IMR-90 (cell line): ENCODE measurements at regions not wholly inside any gene's neighbourhood (a gene's known extent, or its start where the extent isn't known, plus 50 kb on each side); places are given as distances from the start of the nearest gene placed in this dataset.

Source experiments
- ATAC-seq: fragments of 200-7000 bp; cut with Tn5 transposase; 2 replicates; pipeline ENCODE4 v1.9.1; 2020; ENCODE audit warnings: low read depth, mild to moderate bottlenecking, moderate library complexity
- BruUV-seq: library from RNA; stranded (reverse); fragments of 400-500 nt; replicated peaks from 2 replicates; lab custom pipeline; 2021; lab: Mats Ljungman, UMichigan
- CTCF ChIA-PET: fragments of 300-600 bp; formaldehyde crosslinking; extraction: SDS; loops from one replicate; lab custom pipeline; 2021; ENCODE audit warnings: antibody characterized with exemption; lab: Yijun Ruan, JAX
- POLR2A ChIA-PET: fragments of 300-600 bp; sonication (Branson Sonifier 250); formaldehyde crosslinking; loops from one replicate; lab custom pipeline; 2022; ENCODE audit warnings: antibody characterized with exemption; ENCODE audit not compliant: unreplicated experiment; lab: Charles Lee
- DNase-seq: peaks from one replicate; pipeline ENCODE4 v3.0.0; 2013
- H2AFZ ChIP-seq: replicated peaks from 2 replicates; pipeline ENCODE3; 2013; ENCODE audit warnings: low read length, mild to moderate bottlenecking; ENCODE audit not compliant: poor library complexity
- H2AK5ac ChIP-seq: 2 replicates; pipeline ENCODE4 v1.6.1; 2013; ENCODE audit warnings: low read depth, low read length, inconsistent platforms
- H2AK9ac ChIP-seq: replicated peaks from 2 replicates; pipeline ENCODE3; 2013; ENCODE audit warnings: mild to moderate bottlenecking, low read depth, low read length, moderate library complexity; ENCODE audit not compliant: poor library complexity
- H2BK120ac ChIP-seq: 2 replicates; pipeline ENCODE4 v1.6.1; 2013; ENCODE audit warnings: low read depth, low read length, inconsistent platforms
- H2BK15ac ChIP-seq: 3 replicates; pipeline ENCODE4 v1.6.1; 2013; ENCODE audit warnings: low read depth, low read length, inconsistent platforms
- H2BK20ac ChIP-seq: 2 replicates; pipeline ENCODE4 v1.6.1; 2013; ENCODE audit warnings: low read depth, mild to moderate bottlenecking, inconsistent platforms, low read length, moderate library complexity
- H2BK5ac ChIP-seq: 2 replicates; pipeline ENCODE4 v1.6.1; 2013; ENCODE audit warnings: mild to moderate bottlenecking, low read depth, low read length, inconsistent platforms; ENCODE audit not compliant: poor library complexity, severe bottlenecking
- H3K14ac ChIP-seq: replicated peaks from 2 replicates; pipeline ENCODE4 v1.6.1; 2013; ENCODE audit warnings: low read depth, low read length, inconsistent platforms
- H3K18ac ChIP-seq: 2 replicates; pipeline ENCODE4 v1.6.1; 2013; ENCODE audit warnings: low read depth, low read length, control low read depth
- H3K23ac ChIP-seq: 2 replicates; pipeline ENCODE4 v1.6.1; 2013; ENCODE audit warnings: low read depth, low read length, inconsistent platforms
- H3K27ac ChIP-seq: 2 replicates; pipeline ENCODE4 v1.5.1; 2013; ENCODE audit warnings: mild to moderate bottlenecking, control low read depth, low read length; ENCODE audit not compliant: insufficient read depth
- H3K27me3 ChIP-seq: 2 replicates; pipeline ENCODE4 v1.6.1; 2013; ENCODE audit warnings: low read length; ENCODE audit not compliant: control insufficient read depth, insufficient read depth
- H3K36me3 ChIP-seq: 2 replicates; pipeline ENCODE4 v1.6.1; 2013; ENCODE audit warnings: low read length, mixed read lengths; ENCODE audit not compliant: control insufficient read depth, insufficient read depth
- H3K4ac ChIP-seq: 2 replicates; pipeline ENCODE4 v1.6.1; 2013; ENCODE audit warnings: low read depth, low read length, inconsistent platforms
- H3K4me1 ChIP-seq: 2 replicates; pipeline ENCODE4 v1.6.1; 2013; ENCODE audit warnings: low read length, mixed read lengths; ENCODE audit not compliant: control insufficient read depth, insufficient read depth
- H3K4me2 ChIP-seq: 2 replicates; pipeline ENCODE4 v1.6.1; 2013; ENCODE audit warnings: low read depth, mild to moderate bottlenecking, control low read depth, low read length, moderate library complexity
- H3K4me3 ChIP-seq: 2 replicates; pipeline ENCODE4 v1.5.1; 2013; ENCODE audit warnings: low read depth, mild to moderate bottlenecking, control low read depth, low read length, moderate library complexity; ENCODE audit not compliant: insufficient read depth
- H3K56ac ChIP-seq: 2 replicates; pipeline ENCODE4 v1.6.1; 2013; ENCODE audit warnings: low read length, inconsistent platforms; ENCODE audit not compliant: insufficient read depth; ENCODE audit errors: extremely low read depth
- H3K79me1 ChIP-seq, 2 experiments: 2 replicates each; pipeline ENCODE4 v1.6.1; 2013; ENCODE audit warnings: low read length in 2 of 2, inconsistent platforms in 1 of 2, low read depth in 1 of 2
- H3K9ac ChIP-seq: 2 replicates; pipeline ENCODE4 v1.6.1; 2013; ENCODE audit warnings: low read depth, low read length, control low read depth
- H3K9me1 ChIP-seq: 2 replicates; pipeline ENCODE4 v1.6.1; 2013; ENCODE audit warnings: low read length, inconsistent platforms; ENCODE audit not compliant: insufficient read depth
- H3K9me3 ChIP-seq: 2 replicates; pipeline ENCODE4 v1.6.1; 2013; ENCODE audit warnings: low read length; ENCODE audit not compliant: control insufficient read depth, insufficient read depth
- H4K20me1 ChIP-seq: 2 replicates; pipeline ENCODE4 v1.6.1; 2013; ENCODE audit warnings: low read length, inconsistent platforms; ENCODE audit not compliant: insufficient read depth
- H4K5ac ChIP-seq: 2 replicates; pipeline ENCODE4 v1.6.1; 2013; ENCODE audit warnings: mild to moderate bottlenecking, low read depth, low read length, control low read depth
- H4K8ac ChIP-seq, 2 experiments: 2 replicates each; pipeline ENCODE4 v1.6.1; 2013; ENCODE audit warnings: low read depth in 2 of 2, low read length in 2 of 2, control low read depth in 1 of 2, inconsistent platforms in 1 of 2
- H4K91ac ChIP-seq: 2 replicates; pipeline ENCODE4 v1.6.1; 2013; ENCODE audit warnings: low read depth, low read length, inconsistent platforms; ENCODE audit not compliant: insufficient read depth
- RAD21 ChIP-seq: IDR thresholded peaks from 2 replicates; pipeline ENCODE4 v1.6.1; 2012; ENCODE audit warnings: low read length, improper control_type of control experiment
- SMC3 ChIP-seq: fragments of 150-350 bp; IDR thresholded peaks from 2 replicates; pipeline ENCODE4 v1.6.1; 2016; ENCODE audit warnings: low read depth, mild to moderate bottlenecking, antibody characterized with exemption, low read length, moderate library complexity
- WGBS, 2 experiments: methylation state at CpG; one replicate each; pipeline versions ENCODE4 v1.1.5 to v1.1.7; 2013; ENCODE audit warnings: missing lambda C conversion rate in 2 of 2; ENCODE audit not compliant: insufficient read length in 1 of 2; ENCODE audit errors: extremely low coverage in 2 of 2; 5-methylcytosine and 5-hydroxymethylcytosine counted together
- dilution Hi-C: fragments of 300-500 bp; cut with HindIII; formaldehyde crosslinking; loops from one replicate; pipeline ENCODE4 v1.14.3; 2018; ENCODE audit warnings: low sequenced_read_pairs; ENCODE audit not compliant: unreplicated experiment
- in situ Hi-C: fragments of 300-500 bp; cut with MboI; formaldehyde crosslinking; loops from 3 replicates; pipeline ENCODE4 v1.14.3; 2019; ENCODE audit warnings: low sequenced_read_pairs, inconsistent platforms, mixed read lengths
- intact Hi-C: fragments of 100-400 bp; cut with micrococcal nuclease; formaldehyde crosslinking; loops from 2 replicates; pipeline ENCODE4 v1.10.0; 2022
- TF ChIP-seq, protein P1 (sequence below): conservative IDR thresholded peaks from 2 replicates; pipeline ENCODE4 v1.5.1; 2012; ENCODE audit warnings: mild to moderate bottlenecking, low read depth, low read length, improper control_type of control experiment
- TF ChIP-seq, protein P2 (sequence below): fragments of 150-350 bp; IDR thresholded peaks from 2 replicates; pipeline ENCODE4 v1.6.1; 2017; ENCODE audit warnings: mild to moderate bottlenecking, antibody characterized with exemption, low read length, low read depth

DNA sequence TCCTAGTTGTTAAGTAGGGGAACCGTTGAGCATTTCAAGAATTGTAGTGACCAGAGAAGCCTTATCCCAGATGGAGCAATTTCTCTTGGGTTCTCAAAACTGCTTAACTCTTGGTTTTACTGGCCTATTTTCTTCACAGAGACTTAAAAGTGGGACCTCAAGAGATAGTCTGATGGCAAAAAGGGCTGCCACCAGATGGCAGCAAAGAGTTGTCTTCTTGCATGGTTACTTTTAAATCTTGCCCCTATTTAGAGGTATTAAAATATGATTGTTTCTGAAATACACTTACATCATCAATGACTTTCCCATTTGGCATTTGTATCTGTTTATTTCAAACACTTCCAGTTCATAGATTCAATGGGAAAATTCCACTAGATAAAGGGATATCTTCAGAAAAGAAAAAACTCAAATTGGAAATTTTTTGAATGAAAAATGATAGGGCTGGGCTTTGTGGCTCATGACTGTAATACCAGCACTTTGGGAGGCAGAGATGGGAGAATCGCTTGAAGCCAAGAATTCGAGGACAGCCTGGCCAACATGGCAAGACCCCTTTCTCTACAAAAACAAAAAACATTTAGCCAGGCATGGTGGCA lies 69.9 kb upstream of the CNTN1 start:
- Histone ChIP-seq H2BK20ac (no peak overlapping the region), H2AFZ (no peak overlapping the region), H3K9ac (no peak overlapping the region), H3K9me3 (no peaks in the 10 kb centered on the region), H2BK120ac (no peak overlapping the region), H3K23ac (no peak overlapping the region), H3K18ac (no peak overlapping the region), H3K27me3 (no peaks in the 10 kb centered on the region), H2AK9ac (no peak overlapping the region), H2BK15ac (no peak overlapping the region), H2BK5ac (no peak overlapping the region), H3K14ac (no peak overlapping the region), H3K4me2 (no peak overlapping the region), H3K4me3 (no peak overlapping the region), H3K79me1 (no peaks in the 10 kb centered on the region), H3K4me1 (no peaks in the 10 kb centered on the region), H4K5ac (no peak overlapping the region), H3K27ac (no peak overlapping the region), H4K8ac (no peak overlapping the region), H3K9me1 (no peaks in the 10 kb centered on the region), H3K4ac (no peak overlapping the region), H4K91ac (no peak overlapping the region), H4K20me1 (no peaks in the 10 kb centered on the region), H3K36me3 (no peaks in the 10 kb centered on the region), H2AK5ac (no peak overlapping the region), H3K56ac (no peak overlapping the region)
- no CpG with 5 or more reads among the region's 3 CpGs for WGBS, 2 experiments
- in situ Hi-C loops (loop anchor here (10.0 kb wide), 1 partner anchor 302 kb away; no protein-coding TSS in a partner anchor), intact Hi-C loops (loop anchor here (2.0 kb wide), 1 partner anchor 298 kb away; no protein-coding TSS in a partner anchor), dilution Hi-C loops (no loop called here)
- ChIA-PET CTCF (interaction anchor here (0.6 kb wide), 1 partner anchor 778 kb away, joined by 6 read pairs; no protein-coding TSS in a partner anchor), POLR2A (no interaction called here)
- BruUV-seq = no TSS peak
- peak; percentile 43 for DNase-seq
- TF ChIP-seq SMC3 (peak; percentile 31), RAD21 (peak; percentile 43)
- TF ChIP-seq, protein P1, sequence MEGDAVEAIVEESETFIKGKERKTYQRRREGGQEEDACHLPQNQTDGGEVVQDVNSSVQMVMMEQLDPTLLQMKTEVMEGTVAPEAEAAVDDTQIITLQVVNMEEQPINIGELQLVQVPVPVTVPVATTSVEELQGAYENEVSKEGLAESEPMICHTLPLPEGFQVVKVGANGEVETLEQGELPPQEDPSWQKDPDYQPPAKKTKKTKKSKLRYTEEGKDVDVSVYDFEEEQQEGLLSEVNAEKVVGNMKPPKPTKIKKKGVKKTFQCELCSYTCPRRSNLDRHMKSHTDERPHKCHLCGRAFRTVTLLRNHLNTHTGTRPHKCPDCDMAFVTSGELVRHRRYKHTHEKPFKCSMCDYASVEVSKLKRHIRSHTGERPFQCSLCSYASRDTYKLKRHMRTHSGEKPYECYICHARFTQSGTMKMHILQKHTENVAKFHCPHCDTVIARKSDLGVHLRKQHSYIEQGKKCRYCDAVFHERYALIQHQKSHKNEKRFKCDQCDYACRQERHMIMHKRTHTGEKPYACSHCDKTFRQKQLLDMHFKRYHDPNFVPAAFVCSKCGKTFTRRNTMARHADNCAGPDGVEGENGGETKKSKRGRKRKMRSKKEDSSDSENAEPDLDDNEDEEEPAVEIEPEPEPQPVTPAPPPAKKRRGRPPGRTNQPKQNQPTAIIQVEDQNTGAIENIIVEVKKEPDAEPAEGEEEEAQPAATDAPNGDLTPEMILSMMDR = peak; percentile 61
- TF ChIP-seq, protein P2, sequence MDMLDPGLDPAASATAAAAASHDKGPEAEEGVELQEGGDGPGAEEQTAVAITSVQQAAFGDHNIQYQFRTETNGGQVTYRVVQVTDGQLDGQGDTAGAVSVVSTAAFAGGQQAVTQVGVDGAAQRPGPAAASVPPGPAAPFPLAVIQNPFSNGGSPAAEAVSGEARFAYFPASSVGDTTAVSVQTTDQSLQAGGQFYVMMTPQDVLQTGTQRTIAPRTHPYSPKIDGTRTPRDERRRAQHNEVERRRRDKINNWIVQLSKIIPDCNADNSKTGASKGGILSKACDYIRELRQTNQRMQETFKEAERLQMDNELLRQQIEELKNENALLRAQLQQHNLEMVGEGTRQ = no peak
- peak; percentile 32; the same call in 1 of the 2 replicates for ATAC-seq
